ENCODE measurements at regions not wholly inside any gene's neighbourhood (a gene's known extent, or its start where the extent isn't known, plus 50 kb on each side); places are given as distances from the start of the nearest gene placed in this dataset.

DNA sequence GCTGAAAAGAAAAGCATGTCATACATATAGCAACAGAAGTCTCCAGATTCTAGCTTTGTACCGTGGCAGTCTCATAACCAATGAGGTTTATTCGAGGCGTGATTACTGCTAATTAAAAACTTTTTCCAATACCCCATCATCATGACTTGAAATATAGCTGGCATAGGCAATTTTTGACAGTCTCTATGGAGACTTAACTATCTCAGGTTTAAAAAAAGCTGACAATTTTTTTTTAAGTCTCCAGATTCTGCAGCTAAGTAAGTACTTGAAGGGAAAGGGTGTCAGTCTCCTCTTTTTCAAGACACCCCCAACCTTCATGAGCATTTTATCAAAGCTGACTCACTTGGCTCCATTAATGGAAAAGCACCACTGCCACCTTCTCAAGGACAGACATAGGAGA is 126.3 kb upstream of the RXFP1 start:
- no peak for TF ChIP-seq EZH2 (IDR thresholded peaks at IDR 0.05; ENCODE audit: borderline replicate concordance, low read depth, low read length, poor library complexity, severe bottlenecking)
- TF ChIP-seq, protein P1, sequence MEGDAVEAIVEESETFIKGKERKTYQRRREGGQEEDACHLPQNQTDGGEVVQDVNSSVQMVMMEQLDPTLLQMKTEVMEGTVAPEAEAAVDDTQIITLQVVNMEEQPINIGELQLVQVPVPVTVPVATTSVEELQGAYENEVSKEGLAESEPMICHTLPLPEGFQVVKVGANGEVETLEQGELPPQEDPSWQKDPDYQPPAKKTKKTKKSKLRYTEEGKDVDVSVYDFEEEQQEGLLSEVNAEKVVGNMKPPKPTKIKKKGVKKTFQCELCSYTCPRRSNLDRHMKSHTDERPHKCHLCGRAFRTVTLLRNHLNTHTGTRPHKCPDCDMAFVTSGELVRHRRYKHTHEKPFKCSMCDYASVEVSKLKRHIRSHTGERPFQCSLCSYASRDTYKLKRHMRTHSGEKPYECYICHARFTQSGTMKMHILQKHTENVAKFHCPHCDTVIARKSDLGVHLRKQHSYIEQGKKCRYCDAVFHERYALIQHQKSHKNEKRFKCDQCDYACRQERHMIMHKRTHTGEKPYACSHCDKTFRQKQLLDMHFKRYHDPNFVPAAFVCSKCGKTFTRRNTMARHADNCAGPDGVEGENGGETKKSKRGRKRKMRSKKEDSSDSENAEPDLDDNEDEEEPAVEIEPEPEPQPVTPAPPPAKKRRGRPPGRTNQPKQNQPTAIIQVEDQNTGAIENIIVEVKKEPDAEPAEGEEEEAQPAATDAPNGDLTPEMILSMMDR (conservative IDR thresholded peaks at IDR 0.05; ENCODE audit: low read depth, low read length): no peak

Measured in A673 (cell line).